Nephron (organoid): ENCODE measurements at regions not wholly inside any gene's neighbourhood (a gene's known extent, or its start where the extent isn't known, plus 50 kb on each side); places are given as distances from the start of the nearest gene placed in this dataset.

Source experiments
- H3K27ac Mint-ChIP-seq, 3 experiments: 2 replicates each; pipeline ENCODE4 v1.8.0; 2020; ENCODE audit warnings: mixed read lengths in 3 of 3, mild to moderate bottlenecking in 2 of 3, moderate library complexity in 1 of 3
- H3K27me3 Mint-ChIP-seq: 2 replicates; pipeline ENCODE4 v1.8.0; 2021; ENCODE audit warnings: low read depth, mild to moderate bottlenecking, moderate library complexity, mixed read lengths
- H3K36me3 Mint-ChIP-seq: 2 replicates; pipeline ENCODE4 v1.8.0; 2020; ENCODE audit warnings: low read depth, mixed read lengths
- H3K4me1 Mint-ChIP-seq: 2 replicates; pipeline ENCODE4 v1.8.0; 2020; ENCODE audit warnings: mixed read lengths
- H3K4me3 Mint-ChIP-seq, 3 experiments: 2 replicates each; pipeline ENCODE4 v1.8.0; 2020; ENCODE audit warnings: mild to moderate bottlenecking in 3 of 3, mixed read lengths in 3 of 3, moderate library complexity in 2 of 3
- H3K9me3 Mint-ChIP-seq: 2 replicates; pipeline ENCODE4 v1.8.0; 2020; ENCODE audit warnings: mixed read lengths
- TF ChIP-seq, protein P1 (sequence below), 3 experiments: fragments of 200-600 bp; sonication (generic); IDR thresholded peaks; one replicate each; pipeline ENCODE4 v1.5.0; 2021; ENCODE audit warnings: antibody characterized with exemption in 3 of 3; ENCODE audit not compliant: unreplicated experiment in 3 of 3

DNA sequence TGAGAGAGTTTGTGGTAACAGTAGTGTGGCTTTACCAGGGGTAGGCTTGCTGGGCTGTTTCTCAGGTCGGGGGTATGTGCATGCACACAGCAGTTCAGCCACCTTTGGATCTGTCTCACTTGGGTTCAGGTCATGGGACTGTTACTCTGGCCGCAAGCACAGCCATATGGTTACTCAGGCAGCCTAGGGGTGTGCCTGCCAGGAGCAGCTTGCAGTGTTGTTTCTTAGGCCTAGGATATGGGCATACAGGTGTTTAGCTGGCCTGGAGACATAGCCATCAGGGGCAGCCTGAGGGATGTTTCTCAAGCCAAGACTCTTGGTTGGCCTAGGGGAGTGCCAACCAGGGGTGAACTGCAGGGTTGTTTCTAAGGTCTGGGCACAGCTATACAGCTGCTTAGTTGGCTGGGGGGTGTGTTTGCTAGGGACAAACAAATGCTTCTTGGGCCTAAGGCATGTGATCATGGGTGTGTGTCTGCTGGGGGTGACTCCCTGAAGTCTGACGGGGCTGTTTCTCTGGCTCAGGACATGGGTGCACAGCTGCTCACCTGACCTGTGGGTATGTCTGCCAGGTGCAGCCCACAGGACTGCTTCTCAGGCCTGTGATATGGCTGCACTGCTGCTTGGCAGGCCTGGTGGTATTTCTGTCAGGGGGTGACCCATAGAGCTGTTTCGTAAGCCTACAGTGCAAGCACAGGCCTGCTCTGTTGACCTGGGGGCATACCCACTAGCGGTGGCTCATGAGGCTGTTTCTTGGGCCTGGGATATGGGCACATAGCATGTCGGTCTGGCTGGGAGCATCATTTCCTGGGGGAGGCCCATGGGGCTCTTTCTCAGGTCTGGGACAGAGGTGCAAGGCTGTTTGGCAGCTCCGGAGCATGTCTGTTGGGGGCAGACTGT is 168.0 kb upstream of the THRB start:
- Mint-ChIP-seq H3K4me3 (no peak overlapping the region), H3K4me1 (no peaks in the 10 kb centered on the region), H3K9me3 (no peaks in the 10 kb centered on the region), H3K36me3 (no peaks in the 10 kb centered on the region), H3K27me3 (no peaks in the 10 kb centered on the region), H3K27ac (no peak overlapping the region)
- TF ChIP-seq, protein P1, sequence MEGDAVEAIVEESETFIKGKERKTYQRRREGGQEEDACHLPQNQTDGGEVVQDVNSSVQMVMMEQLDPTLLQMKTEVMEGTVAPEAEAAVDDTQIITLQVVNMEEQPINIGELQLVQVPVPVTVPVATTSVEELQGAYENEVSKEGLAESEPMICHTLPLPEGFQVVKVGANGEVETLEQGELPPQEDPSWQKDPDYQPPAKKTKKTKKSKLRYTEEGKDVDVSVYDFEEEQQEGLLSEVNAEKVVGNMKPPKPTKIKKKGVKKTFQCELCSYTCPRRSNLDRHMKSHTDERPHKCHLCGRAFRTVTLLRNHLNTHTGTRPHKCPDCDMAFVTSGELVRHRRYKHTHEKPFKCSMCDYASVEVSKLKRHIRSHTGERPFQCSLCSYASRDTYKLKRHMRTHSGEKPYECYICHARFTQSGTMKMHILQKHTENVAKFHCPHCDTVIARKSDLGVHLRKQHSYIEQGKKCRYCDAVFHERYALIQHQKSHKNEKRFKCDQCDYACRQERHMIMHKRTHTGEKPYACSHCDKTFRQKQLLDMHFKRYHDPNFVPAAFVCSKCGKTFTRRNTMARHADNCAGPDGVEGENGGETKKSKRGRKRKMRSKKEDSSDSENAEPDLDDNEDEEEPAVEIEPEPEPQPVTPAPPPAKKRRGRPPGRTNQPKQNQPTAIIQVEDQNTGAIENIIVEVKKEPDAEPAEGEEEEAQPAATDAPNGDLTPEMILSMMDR (IDR thresholded peaks at IDR 0.05; ENCODE audit: unreplicated experiment in 3 of 3), result no peak

DNA sequence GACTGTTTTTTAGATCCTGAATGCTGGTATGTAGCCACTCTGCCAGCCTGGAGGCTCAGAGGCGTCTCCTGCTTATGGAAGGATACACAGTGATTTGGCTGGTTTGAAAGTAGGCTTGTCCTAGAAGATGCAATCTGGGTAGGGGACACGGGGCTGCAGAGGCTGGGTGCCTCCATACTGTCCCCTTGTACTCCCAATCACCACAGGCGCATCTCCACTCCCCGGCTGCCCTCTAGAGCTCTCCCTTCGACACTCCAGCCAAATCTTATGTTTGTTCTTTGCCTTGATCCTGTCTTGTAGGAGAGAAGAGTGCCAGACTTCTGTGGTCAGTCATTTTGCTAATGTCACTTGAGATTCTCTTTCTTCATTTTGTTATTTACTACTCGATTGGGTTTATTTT is 168.8 kb upstream of the THRB start:
- Mint-ChIP-seq H3K9me3 (no peaks in the 10 kb centered on the region), H3K27ac (no peak overlapping the region), H3K36me3 (no peaks in the 10 kb centered on the region), H3K4me1 (no peaks in the 10 kb centered on the region), H3K4me3 (no peak overlapping the region), H3K27me3 (no peaks in the 10 kb centered on the region)
- TF ChIP-seq, protein P1 (IDR thresholded peaks at IDR 0.05; ENCODE audit: unreplicated experiment in 3 of 3), result no peak

GRCh38 chr3:24668039-24668438 is 173.4 kb upstream of the THRB start:
- no peaks in the 10 kb centered on the region for H3K4me1 Mint-ChIP-seq
- no peaks in the 10 kb centered on the region for H3K27me3 Mint-ChIP-seq
- no peak overlapping the region for H3K4me3 Mint-ChIP-seq
- no peak overlapping the region for H3K27ac Mint-ChIP-seq
- H3K36me3 Mint-ChIP-seq, result no peaks in the 10 kb centered on the region
- TF ChIP-seq, protein P1 (IDR thresholded peaks at IDR 0.05; ENCODE audit: unreplicated experiment in 3 of 3), result no peak
- no peaks in the 10 kb centered on the region for H3K9me3 Mint-ChIP-seq

DNA sequence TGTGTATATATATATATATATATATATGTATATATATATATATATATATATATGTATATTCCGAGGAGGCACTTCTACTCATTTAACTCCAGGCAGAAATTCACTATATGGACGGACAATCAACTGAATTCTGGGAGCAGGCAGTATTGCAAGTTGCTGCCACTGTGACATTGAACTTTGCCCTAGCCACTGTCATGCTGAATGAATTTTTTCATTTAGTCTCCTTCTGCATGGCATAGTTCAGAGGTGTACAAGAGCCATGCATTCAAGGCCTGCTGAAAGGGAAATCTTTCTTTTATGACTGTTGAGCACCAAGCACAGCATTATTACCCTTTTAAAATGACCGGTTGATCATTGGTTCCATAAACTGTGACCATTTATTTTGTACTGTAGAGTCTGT is 176.2 kb upstream of the THRB start:
- H3K36me3 Mint-ChIP-seq, result no peaks in the 10 kb centered on the region
- no peaks in the 10 kb centered on the region for H3K9me3 Mint-ChIP-seq
- H3K4me3 Mint-ChIP-seq, result no peak overlapping the region
- TF ChIP-seq, protein P1 (IDR thresholded peaks at IDR 0.05; ENCODE audit: unreplicated experiment in 3 of 3), result no peak
- no peaks in the 10 kb centered on the region for H3K4me1 Mint-ChIP-seq
- H3K27ac Mint-ChIP-seq, result no peak overlapping the region
- H3K27me3 Mint-ChIP-seq, result no peaks in the 10 kb centered on the region

DNA sequence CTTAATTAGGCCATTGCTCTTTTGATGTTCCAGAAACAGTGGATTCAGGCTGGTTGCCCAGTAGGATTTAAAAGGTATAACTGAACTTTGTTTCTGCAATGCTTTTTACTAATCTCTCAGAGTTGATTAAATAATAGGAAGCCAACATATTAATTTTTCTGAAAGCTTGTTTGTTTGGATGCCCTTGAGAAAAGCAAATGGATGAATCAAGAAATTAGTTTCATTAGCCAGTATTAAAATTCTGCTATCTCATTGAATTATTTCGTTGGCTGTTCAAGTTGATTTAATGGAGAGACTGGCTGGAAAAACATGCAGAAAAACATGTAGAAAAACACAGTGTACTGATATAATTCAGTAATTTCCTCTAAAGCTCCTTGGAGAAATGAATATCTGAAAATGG is 178.9 kb upstream of the THRB start:
- Mint-ChIP-seq H3K36me3 (no peaks in the 10 kb centered on the region), H3K27ac (no peak overlapping the region), H3K9me3 (no peaks in the 10 kb centered on the region), H3K27me3 (no peaks in the 10 kb centered on the region), H3K4me1 (peaks cover 3% of the 10 kb centered on the region), H3K4me3 (no peak overlapping the region)
- TF ChIP-seq, protein P1 (IDR thresholded peaks at IDR 0.05; ENCODE audit: unreplicated experiment in 3 of 3), result no peak

DNA sequence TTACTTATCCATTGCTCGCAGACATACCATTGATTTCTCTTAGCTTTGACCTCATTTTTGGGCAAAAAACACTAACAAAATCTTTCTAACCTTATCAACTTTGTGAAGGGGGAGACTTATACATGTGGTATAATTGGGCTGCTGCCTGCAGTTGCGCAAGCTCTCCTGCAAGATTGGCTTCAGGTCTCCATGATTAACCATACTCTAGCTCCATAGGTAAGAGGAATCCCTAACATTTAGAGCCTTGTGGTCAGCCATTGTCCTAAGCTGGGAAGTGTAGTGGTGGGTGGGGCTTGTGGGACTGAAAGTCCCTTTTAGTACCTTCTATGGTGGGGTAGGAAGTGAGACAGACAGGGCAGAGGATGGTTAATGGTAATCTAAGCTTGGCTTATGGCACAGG is 179.6 kb upstream of the THRB start:
- Mint-ChIP-seq H3K36me3 (no peaks in the 10 kb centered on the region), H3K27ac (no peak overlapping the region), H3K4me1 (peaks cover 4% of the 10 kb centered on the region), H3K4me3 (no peak overlapping the region), H3K27me3 (no peaks in the 10 kb centered on the region), H3K9me3 (no peaks in the 10 kb centered on the region)
- TF ChIP-seq, protein P1 (IDR thresholded peaks at IDR 0.05; ENCODE audit: unreplicated experiment in 3 of 3), result no peak
